Coronary artery (tissue), 2 donors: ENCODE measurements at regions not wholly inside any gene's neighbourhood (a gene's known extent, or its start where the extent isn't known, plus 50 kb on each side); places are given as distances from the start of the nearest gene placed in this dataset.
"Not testable (repeated sequence)": the region's sequence is repeated elsewhere in the genome, so short reads cannot be mapped to it uniquely, and the experiment has no call there.

Experiments
- DNase-seq: peaks from one replicate; pipeline ENCODE4 v3.0.0-alpha.2; 2017; ENCODE audit warnings: low spot score
- H3K27ac ChIP-seq, 2 donors: fragments of 200-600 bp; sonication (generic); one replicate each; pipeline ENCODE4 v1.5.1; 2016 to 2019
- H3K4me3 ChIP-seq: fragments of 200-600 bp; sonication (generic); 2 replicates; pipeline ENCODE4 v1.5.1; 2016; ENCODE audit warnings: mild to moderate bottlenecking, moderate library complexity
- TF ChIP-seq, protein P1 (sequence below): fragments of 200-600 bp; sonication (generic); IDR thresholded peaks from one replicate; pipeline ENCODE4 v1.5.1; 2019; ENCODE audit warnings: antibody characterized with exemption

DNA sequence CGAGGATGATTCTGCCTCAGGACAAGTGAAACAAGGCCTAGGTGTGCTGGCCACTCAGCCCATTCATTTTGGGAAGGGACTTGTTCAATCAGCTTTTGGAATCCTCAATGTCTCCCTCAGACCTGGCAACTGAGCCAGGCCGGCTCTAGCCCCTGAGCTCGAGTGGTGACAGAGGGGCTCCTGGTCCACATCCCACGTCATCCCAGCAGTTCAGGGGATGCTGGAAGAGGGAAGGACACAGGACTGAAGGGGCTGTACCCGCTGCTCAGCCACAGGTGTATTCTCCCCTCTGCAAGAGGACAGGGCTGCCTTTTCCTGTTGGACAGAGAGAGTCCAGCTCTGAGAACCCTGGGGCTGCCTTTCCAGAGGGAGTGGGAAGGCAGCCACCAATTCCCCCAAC is 244.6 kb upstream of the SFSWAP start:
- DNase-seq: no peak
- TF ChIP-seq, protein P1, sequence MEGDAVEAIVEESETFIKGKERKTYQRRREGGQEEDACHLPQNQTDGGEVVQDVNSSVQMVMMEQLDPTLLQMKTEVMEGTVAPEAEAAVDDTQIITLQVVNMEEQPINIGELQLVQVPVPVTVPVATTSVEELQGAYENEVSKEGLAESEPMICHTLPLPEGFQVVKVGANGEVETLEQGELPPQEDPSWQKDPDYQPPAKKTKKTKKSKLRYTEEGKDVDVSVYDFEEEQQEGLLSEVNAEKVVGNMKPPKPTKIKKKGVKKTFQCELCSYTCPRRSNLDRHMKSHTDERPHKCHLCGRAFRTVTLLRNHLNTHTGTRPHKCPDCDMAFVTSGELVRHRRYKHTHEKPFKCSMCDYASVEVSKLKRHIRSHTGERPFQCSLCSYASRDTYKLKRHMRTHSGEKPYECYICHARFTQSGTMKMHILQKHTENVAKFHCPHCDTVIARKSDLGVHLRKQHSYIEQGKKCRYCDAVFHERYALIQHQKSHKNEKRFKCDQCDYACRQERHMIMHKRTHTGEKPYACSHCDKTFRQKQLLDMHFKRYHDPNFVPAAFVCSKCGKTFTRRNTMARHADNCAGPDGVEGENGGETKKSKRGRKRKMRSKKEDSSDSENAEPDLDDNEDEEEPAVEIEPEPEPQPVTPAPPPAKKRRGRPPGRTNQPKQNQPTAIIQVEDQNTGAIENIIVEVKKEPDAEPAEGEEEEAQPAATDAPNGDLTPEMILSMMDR: no peak

DNA sequence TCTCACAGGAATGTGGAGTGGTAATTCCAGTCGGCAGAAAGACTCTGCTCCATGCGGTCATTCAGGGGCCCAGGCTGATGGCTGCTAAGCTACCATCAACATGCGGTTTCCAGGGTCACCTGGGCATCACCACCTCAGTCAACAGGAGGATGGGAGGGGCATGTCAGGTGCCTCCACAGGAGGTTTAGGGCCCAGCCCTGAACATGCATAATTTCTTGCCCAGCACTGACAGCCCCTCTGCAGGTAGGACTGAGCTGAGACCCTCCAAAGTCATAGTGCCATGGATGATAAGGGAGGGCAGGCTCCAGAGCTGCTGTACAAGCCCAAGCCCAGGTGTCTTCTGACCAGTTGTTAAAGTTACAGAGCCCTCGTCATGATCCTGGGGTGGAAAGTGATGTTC is 244.0 kb upstream of the SFSWAP start:
- TF ChIP-seq, protein P1: no peak
- no peak overlapping the region for H3K27ac ChIP-seq
- no peak overlapping the region for H3K4me3 ChIP-seq
- DNase-seq: no peak

More for the DNA sequence above, 244.6 kb upstream of the SFSWAP start:
- no peak overlapping the region for H3K27ac ChIP-seq
- no peak overlapping the region for H3K4me3 ChIP-seq

DNA sequence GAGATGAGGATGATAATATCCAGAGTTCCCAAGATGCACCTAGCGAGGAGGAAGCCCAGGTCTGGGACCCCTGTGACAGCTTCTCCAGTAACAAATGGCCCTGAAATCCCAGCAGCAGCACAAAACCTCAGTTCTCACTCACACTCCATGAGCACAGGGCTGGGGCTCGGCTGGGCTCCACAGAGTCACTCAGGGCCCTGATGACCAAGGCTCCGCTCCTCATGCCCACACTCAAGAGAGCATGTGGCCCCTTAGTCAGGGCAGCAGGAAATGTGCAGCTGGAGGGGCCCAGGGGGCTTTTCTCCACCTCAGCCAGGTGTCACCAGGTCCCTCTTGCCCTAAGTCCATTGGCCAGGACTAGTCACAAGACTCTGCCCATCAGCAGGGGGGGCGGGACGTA is 242.7 kb upstream of the SFSWAP start:
- no peak overlapping the region for H3K27ac ChIP-seq
- DNase-seq: no peak
- TF ChIP-seq, protein P1: no peak
- no peak overlapping the region for H3K4me3 ChIP-seq

DNA sequence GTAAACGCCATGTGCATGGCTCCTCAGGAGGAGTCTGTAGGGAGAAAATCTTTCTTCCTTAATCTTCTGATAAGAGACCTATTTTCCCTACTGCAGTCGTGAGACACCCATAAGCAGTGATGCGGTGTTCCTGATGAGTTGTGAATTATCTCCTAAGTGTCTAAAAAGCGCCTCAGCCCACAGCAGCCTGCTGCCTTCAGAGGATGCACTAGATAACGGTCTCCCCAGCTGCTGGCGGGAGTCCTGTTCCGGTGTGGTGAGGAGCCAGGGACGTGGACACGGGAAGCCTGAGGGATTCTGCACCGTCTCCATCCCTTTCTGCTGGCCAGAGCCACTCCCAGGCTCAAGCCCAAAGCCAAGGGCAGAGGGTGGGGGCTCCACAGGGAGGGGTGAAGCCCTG is 240.9 kb upstream of the SFSWAP start:
- not testable (repeated sequence) for H3K4me3 ChIP-seq, DNase-seq, H3K27ac ChIP-seq

DNA sequence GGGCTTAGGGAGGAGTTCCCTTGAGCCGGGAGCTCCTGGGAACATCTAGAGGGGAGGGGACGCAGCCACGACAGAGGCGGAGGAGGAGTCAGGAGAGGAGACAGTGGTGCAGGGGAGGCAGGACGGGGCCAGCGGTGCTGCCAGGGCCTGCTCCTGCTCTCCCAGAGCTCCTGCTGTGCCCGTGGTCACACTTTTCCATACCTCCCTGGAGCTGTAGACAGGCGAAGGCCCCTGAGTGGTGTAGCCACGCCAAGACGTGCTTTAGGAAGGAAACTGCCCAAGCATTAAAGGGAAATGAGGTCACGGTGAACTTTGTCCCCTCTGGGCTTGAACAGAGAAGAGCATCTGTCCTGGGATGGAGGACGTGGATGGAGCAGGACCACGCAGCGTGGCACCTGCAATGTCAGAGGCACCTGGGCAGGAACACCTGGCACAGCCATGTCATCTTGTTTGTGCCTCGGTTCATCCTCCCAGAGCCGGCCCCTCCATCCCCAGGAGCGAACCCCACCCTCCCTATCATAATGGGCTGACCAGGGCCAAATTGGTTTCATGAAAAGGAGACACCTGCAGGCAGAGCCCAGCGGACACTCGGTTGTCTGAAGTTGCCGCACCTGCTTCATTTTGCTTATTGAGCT is 239.5 kb upstream of the SFSWAP start:
- TF ChIP-seq, protein P1: no peak
- DNase-seq: no peak
- H3K27ac ChIP-seq: no peak overlapping the region
- no peak overlapping the region for H3K4me3 ChIP-seq

DNA sequence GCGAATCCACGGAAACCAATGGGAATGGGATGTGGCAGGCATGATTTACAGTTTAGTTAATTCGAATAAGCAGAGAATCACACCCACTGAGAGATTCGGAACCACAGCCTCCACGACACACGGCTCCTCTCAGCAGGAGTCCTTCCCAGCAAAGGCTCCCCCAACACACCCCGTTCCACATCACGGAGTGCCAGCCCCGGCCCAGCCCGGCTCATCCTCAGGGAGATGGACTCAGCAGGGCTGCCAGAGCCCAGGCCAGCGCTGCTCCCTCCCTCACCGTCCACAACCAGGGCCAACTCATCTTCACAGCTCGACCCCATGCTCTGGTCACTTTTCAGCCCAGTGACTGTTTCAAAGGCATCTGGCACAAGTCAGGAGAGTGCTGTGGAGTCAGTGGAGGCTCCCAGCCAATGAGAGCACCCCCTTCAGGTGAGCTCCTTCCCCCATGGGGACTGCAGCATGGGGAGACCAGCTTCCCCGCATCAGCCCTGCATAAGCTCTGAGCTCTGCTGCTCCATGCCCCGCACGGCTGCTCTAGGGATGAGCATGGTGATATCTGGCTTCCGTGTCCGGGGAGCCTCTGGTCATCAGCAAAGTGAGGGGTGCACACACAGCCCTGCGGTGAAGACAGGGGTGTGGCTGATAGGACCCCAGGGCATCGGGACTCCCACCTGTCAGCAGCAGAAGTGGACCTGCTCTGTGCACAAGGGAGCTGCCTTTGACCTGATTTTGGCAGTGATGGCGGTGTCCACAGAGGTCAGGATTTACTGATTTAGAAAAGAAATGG is 238.8 kb upstream of the SFSWAP start:
- Histone ChIP-seq H3K4me3 (no peak overlapping the region), H3K27ac (no peak overlapping the region)
- TF ChIP-seq, protein P1: no peak
- no peak for DNase-seq

DNA sequence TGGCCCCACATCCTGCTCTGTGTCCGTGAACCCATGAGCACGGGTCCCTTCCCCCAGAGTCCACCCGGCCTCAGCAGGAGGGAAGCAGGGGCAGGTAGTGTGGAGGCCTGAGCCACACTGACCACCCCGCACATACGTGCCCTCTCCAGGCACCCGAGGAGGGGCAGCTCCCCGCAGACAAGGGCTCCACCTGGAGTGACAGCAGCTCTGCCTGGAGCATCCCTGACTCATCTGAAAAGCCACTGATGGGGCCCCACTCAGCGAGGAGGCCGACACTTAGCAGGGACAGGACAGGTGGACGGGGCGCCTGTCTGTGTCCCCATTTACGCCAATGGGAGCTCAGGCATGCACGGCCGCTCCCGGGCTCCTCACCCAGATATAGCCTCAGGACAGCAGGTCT is 237.6 kb upstream of the SFSWAP start:
- TF ChIP-seq, protein P1: no peak
- Histone ChIP-seq H3K27ac (no peak overlapping the region), H3K4me3 (no peak overlapping the region)
- no peak for DNase-seq
